ENCODE measurements at regions not wholly inside any gene's neighbourhood (a gene's known extent, or its start where the extent isn't known, plus 50 kb on each side); places are given as distances from the start of the nearest gene placed in this dataset.

- Histone ChIP-seq H3K4me1 (ENCODE audit: low read depth) (peaks cover 14% of the 10 kb centered on the region), H3K9me3 (ENCODE audit: low read depth) (no peaks in the 10 kb centered on the region), H3K4me3 (no peak overlapping the region), H3K36me3 (no peaks in the 10 kb centered on the region), H3K27me3 (no peaks in the 10 kb centered on the region), H3K27ac (no peak overlapping the region)
- TF ChIP-seq CTCF (IDR thresholded peaks at IDR 0.05; ENCODE audit: low read depth, low read length) = no peak
- no peak for DNase-seq (ENCODE audit: low read depth in 1 of 2, low spot score in 1 of 2)
Measured at GRCh38 chr16:64292161-64292560, 829.7 kb downstream of the CDH11 start.

- Histone ChIP-seq H3K9me3 (ENCODE audit: low read depth) (no peaks in the 10 kb centered on the region), H3K27me3 (no peaks in the 10 kb centered on the region), H3K27ac (no peak overlapping the region), H3K36me3 (no peaks in the 10 kb centered on the region), H3K4me1 (ENCODE audit: low read depth) (peaks cover 14% of the 10 kb centered on the region), H3K4me3 (no peak overlapping the region)
- no peak for DNase-seq (ENCODE audit: low read depth in 1 of 2, low spot score in 1 of 2)
- TF ChIP-seq CTCF (IDR thresholded peaks at IDR 0.05; ENCODE audit: low read depth, low read length) = no peak
Measured at GRCh38 chr16:64290461-64290860, 831.4 kb downstream of the CDH11 start.

- peak overlapping the region; percentile 85 for H3K27ac ChIP-seq
- no peak for TF ChIP-seq CTCF (IDR thresholded peaks at IDR 0.05; ENCODE audit: low read depth, low read length)
Measured at GRCh38 chr16:64287655-64288528, 834.0 kb downstream of the CDH11 start.

GRCh38 chr16:64282181-64282580, 839.7 kb downstream of the CDH11 start:
- H3K9me3 ChIP-seq (ENCODE audit: low read depth) = no peaks in the 10 kb centered on the region
- no peaks in the 10 kb centered on the region for H3K36me3 ChIP-seq
- H3K27me3 ChIP-seq = no peaks in the 10 kb centered on the region
- H3K27ac ChIP-seq = no peak overlapping the region
- H3K4me1 ChIP-seq (ENCODE audit: low read depth) = peaks cover under 1% of the 10 kb centered on the region
- no peak for TF ChIP-seq CTCF (IDR thresholded peaks at IDR 0.05; ENCODE audit: low read depth, low read length)
- H3K4me3 ChIP-seq = no peak overlapping the region
- DNase-seq (ENCODE audit: low read depth in 1 of 2, low spot score in 1 of 2) = no peak

More at GRCh38 chr16:64287655-64288528, 834.0 kb downstream of the CDH11 start:
- Histone ChIP-seq H3K36me3 (no peaks in the 10 kb centered on the region), H3K9me3 (ENCODE audit: low read depth) (no peaks in the 10 kb centered on the region), H3K27me3 (no peaks in the 10 kb centered on the region), H3K4me1 (ENCODE audit: low read depth) (peaks cover 14% of the 10 kb centered on the region), H3K4me3 (no peak overlapping the region)
- peak in 1 of 2 donors; percentile 32 for DNase-seq (ENCODE audit: low read depth in 1 of 2, low spot score in 1 of 2)

- H3K4me1 ChIP-seq (ENCODE audit: low read depth) = no peaks in the 10 kb centered on the region
- no peak overlapping the region for H3K27ac ChIP-seq
- no peaks in the 10 kb centered on the region for H3K27me3 ChIP-seq
- no peak for DNase-seq (ENCODE audit: low read depth in 1 of 2, low spot score in 1 of 2)
- no peak for TF ChIP-seq CTCF (IDR thresholded peaks at IDR 0.05; ENCODE audit: low read depth, low read length)
- H3K36me3 ChIP-seq = no peaks in the 10 kb centered on the region
- no peaks in the 10 kb centered on the region for H3K9me3 ChIP-seq (ENCODE audit: low read depth)
- no peak overlapping the region for H3K4me3 ChIP-seq
Measured at GRCh38 chr16:64280317-64280716, 841.5 kb downstream of the CDH11 start.

Data from cardiac muscle cell (in vitro differentiated cells and primary cell).